ENCODE measurements at regions not wholly inside any gene's neighbourhood (a gene's known extent, or its start where the extent isn't known, plus 50 kb on each side); places are given as distances from the start of the nearest gene placed in this dataset.

- TF ChIP-seq CTCF (optimal IDR thresholded peaks at IDR 0.05 in 1 of 3, IDR thresholded peaks at IDR 0.05 in 1 of 3, conservative IDR thresholded peaks at IDR 0.05 in 1 of 3; ENCODE audit: extremely low read depth in 1 of 3, insufficient read depth in 2 of 3, low read length in 3 of 3), result no peak
- TF ChIP-seq EZH2 (IDR thresholded peaks at IDR 0.05; ENCODE audit: low read length), result no peak
These were observed 181.6 kb upstream of the FOXG1 start for GRCh38 chr14:28584951-28585350.

Data from keratinocyte (primary cell).